ENCODE measurements at regions not wholly inside any gene's neighbourhood (a gene's known extent, or its start where the extent isn't known, plus 50 kb on each side); places are given as distances from the start of the nearest gene placed in this dataset.

DNA sequence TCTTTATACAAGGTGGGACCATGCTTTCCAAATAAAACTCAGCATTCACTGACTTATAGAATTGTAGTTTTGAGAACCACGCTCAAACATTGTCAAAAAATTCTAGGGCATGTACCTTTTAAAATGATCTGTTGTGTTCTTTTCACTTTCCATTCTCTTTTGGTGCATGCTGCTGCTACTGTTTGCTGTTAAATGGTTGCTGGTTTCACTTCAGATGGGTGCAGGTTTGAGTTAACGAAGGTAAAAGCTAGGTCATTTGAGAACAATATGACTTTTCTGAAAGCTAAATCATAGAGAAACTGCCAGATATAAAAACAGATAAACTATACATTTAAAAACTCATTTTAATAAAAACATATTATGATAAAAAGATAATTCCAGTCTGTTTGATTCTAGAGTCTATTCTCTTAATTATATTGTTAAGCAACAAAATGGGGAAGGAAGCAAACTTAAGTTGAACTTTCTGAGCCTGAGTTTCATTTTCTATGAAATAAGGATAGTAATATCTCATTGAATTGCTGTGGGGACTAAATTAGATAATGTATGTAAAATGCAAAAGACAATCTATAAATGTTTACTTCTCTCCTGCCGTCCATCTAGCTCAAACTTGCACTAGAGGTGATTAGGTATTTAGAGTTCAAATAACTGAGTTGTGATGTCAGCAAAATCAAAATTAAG, 82.4 kb downstream of the OXSM start:
- H3K36me3 Mint-ChIP-seq: no peaks in the 10 kb centered on the region
- no peak for DNase-seq
- H3K4me3 Mint-ChIP-seq: no peak overlapping the region
- no peaks in the 10 kb centered on the region for H3K9me3 Mint-ChIP-seq
- H3K4me1 Mint-ChIP-seq: no peaks in the 10 kb centered on the region
- peaks cover 0 to 2% (median 2%) of the 10 kb centered on the region in 3 donors for H3K27me3 Mint-ChIP-seq (ENCODE audit: low read depth in 3 of 3)
- H3K27ac Mint-ChIP-seq: no peak overlapping the region

DNA sequence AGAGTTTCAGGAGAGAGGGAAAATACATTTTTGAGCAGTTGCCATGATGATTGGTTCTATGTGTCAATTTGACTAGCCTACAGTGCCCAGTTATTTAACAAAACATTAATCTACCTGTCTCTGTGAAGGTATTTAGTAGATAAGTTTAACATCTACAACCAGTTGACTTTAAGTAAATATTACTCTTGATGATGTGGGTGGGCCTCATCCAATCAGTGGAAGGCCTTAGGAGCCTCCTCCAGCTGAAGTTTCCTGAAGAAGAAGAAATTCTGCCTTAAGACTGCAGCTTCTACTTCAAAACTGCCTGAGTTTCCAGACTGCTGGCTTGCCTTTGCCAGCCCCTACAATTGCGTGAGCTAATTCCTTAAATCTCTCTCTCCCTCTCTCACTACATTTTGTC, 93.6 kb downstream of the OXSM start:
- H3K9me3 Mint-ChIP-seq: peaks cover 0 to 4% (median 0%) of the 10 kb centered on the region in 6 donors
- H3K27me3 Mint-ChIP-seq (ENCODE audit: low read depth in 3 of 3): peaks cover 0 to 4% (median 1%) of the 10 kb centered on the region in 3 donors
- no peak overlapping the region for H3K27ac Mint-ChIP-seq
- H3K4me3 Mint-ChIP-seq: no peak overlapping the region
- peaks cover 0 to 4% (median 0%) of the 10 kb centered on the region in 3 donors for H3K36me3 Mint-ChIP-seq
- DNase-seq: no peak
- peaks cover 8 to 12% of the 10 kb centered on the region in 2 donors for H3K4me1 Mint-ChIP-seq

DNA sequence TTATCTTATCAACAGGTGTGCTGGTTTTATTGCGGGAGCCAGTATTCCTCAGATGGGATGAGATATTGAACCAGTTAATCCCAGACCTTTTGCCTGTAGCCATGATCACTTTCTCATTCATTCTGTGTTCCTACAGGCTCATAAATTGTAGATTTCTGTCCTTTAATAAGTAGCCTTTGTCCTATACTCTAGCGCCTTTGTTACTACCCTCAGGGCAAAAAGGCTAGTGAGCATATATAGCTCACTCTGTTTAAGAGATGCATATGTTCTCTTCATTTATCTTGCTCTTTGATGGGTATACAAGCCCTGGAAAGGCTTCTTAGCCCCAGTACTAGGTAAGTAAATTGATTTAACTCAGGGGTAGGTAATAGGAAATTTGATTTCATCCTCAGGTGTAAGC, 95.1 kb downstream of the OXSM start:
- Mint-ChIP-seq H3K4me1 (peaks cover 8 to 12% of the 10 kb centered on the region in 2 donors), H3K27ac (no peak overlapping the region), H3K36me3 (peaks cover 0 to 4% (median 0%) of the 10 kb centered on the region in 3 donors), H3K4me3 (no peak overlapping the region), H3K27me3 (ENCODE audit: low read depth in 3 of 3) (peaks cover 0 to 4% (median 1%) of the 10 kb centered on the region in 3 donors), H3K9me3 (peaks cover 0 to 4% (median 0%) of the 10 kb centered on the region in 6 donors)
- DNase-seq: no peak

DNA sequence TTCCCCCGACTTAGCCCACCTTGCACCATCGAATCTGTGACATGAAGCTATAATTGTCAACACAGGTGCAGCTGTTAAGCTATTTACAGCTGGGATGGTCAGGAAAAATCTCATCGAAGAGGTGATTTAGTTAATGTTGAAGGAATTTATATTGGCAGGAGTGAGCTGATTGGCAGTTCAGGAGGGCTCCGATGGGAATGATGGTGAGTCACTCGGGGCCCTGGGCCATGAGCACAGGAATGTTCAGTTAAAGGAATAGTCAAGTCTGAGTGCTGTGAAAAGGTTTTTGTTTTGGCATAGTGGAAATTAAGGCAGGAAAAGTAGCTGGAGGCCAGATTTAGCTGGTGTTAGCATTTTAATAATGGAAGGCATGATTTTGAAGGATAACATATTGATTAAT, 95.7 kb downstream of the OXSM start:
- peaks cover 0 to 4% (median 1%) of the 10 kb centered on the region in 3 donors for H3K27me3 Mint-ChIP-seq (ENCODE audit: low read depth in 3 of 3)
- peaks cover 0 to 4% (median 0%) of the 10 kb centered on the region in 3 donors for H3K36me3 Mint-ChIP-seq
- H3K4me3 Mint-ChIP-seq: peak overlapping the region in 1 of 5 donors; percentile 31
- DNase-seq: no peak
- H3K27ac Mint-ChIP-seq: no peak overlapping the region
- H3K9me3 Mint-ChIP-seq: peaks cover 0 to 4% (median 0%) of the 10 kb centered on the region in 6 donors
- peaks cover 8 to 12% of the 10 kb centered on the region in 2 donors for H3K4me1 Mint-ChIP-seq

DNA sequence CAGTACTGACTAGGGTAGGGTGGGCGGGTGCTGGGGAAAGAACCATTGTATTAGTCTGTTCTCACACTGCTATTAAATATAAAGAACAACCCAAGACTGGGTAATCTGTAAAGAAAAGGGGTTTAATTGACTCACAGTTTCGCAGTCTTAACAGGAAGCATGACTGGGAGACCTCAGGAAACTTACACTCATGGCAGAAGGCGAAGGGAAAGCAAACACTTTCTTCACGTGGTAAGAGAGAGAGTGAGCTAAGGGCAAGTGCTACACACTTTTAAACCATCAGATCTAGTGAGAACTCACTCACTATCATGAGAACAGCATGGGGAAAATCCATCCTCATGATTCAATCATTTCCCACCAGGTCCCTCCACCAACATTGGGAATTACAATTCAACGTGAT, 98.0 kb downstream of the OXSM start:
- Mint-ChIP-seq H3K36me3 (peaks cover 0 to 4% (median 0%) of the 10 kb centered on the region in 3 donors), H3K4me1 (peaks cover 8 to 12% of the 10 kb centered on the region in 2 donors), H3K27me3 (ENCODE audit: low read depth in 3 of 3) (peaks cover 0 to 7% (median 1%) of the 10 kb centered on the region in 3 donors), H3K9me3 (no peaks in the 10 kb centered on the region), H3K27ac (peak overlapping the region in 1 of 6 donors; percentile 15), H3K4me3 (no peak overlapping the region)
- DNase-seq: no peak

DNA sequence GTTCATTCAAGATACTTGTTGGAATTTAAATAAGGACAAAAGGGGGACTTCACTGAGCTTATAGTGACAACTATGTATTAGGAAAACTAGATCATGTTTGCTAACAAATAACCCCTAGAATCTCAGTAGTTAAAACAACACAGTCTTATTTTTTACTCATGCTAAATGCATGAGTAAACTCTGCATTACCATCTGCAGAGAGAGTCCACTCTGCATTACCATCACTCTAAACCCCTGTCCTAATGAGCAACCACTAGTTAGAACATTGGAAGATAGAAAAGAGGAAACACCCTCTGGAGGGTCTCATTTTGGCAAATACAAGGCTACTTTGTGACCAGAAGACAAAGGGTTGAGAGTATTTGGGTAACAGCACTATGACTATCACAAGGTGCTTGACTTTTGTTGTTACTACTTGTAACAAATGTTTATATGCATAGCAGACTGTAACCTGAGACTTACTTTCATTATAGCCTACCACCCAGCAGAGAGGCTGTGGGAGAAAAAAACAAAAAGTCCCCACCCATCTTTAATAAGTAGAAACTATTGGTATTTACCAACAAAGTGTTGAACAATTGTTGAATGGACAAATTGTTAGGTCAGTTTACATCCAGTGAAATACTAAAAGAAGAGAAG, 99.1 kb downstream of the OXSM start:
- H3K9me3 Mint-ChIP-seq: no peaks in the 10 kb centered on the region
- no peak for DNase-seq
- H3K4me3 Mint-ChIP-seq: no peak overlapping the region
- no peak overlapping the region for H3K27ac Mint-ChIP-seq
- H3K36me3 Mint-ChIP-seq: no peaks in the 10 kb centered on the region
- peaks cover 8 to 12% of the 10 kb centered on the region in 2 donors for H3K4me1 Mint-ChIP-seq
- peaks cover 0 to 7% (median 0%) of the 10 kb centered on the region in 3 donors for H3K27me3 Mint-ChIP-seq (ENCODE audit: low read depth in 3 of 3)

DNA sequence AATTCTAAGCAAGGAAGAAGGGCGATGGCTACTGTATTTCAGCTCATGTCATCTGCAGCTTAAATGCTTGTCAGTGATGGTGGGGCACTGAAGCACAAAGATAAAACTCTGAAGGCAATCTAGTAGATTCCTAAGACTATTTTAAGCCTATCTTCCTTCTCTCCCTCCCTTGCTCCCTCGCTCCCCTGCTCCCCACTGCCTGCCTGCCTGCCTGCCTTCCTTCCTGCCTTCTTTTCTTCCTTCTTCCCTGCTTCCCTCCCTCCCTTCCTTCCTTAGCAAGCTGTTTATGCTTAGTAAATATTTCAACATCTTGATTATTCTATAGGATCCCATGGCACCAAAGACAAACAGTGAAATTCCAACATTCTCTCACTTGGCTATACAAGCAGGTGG, 99.6 kb downstream of the OXSM start:
- DNase-seq: no peak
- no peak overlapping the region for H3K4me3 Mint-ChIP-seq
- H3K27ac Mint-ChIP-seq: no peak overlapping the region
- peaks cover 0 to 7% (median 0%) of the 10 kb centered on the region in 3 donors for H3K27me3 Mint-ChIP-seq (ENCODE audit: low read depth in 3 of 3)
- no peaks in the 10 kb centered on the region for H3K36me3 Mint-ChIP-seq
- H3K4me1 Mint-ChIP-seq: peaks cover 8 to 12% of the 10 kb centered on the region in 2 donors
- no peaks in the 10 kb centered on the region for H3K9me3 Mint-ChIP-seq

DNA sequence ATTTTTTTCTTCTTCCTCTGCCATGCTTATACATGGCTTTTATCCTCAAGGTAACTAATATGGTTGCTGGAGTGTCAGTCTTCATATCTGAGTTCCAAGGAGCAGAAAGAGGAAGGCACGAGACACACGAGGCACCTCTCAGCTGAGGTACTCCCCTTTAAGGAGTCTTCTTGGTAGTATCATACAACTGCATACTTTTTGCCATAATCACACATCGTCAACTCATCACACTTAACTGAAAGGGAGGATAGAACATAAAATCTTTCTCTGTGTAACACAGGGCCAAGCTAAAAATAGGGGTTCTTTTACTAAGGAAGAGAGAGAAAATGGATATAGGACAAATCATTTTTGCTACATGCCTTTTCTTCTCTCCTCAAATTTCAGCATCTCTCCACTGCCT, 104.2 kb downstream of the OXSM start:
- DNase-seq: no peak
- no peaks in the 10 kb centered on the region for H3K4me1 Mint-ChIP-seq
- peaks cover 0 to 3% (median 3%) of the 10 kb centered on the region in 3 donors for H3K27me3 Mint-ChIP-seq (ENCODE audit: low read depth in 3 of 3)
- no peak overlapping the region for H3K4me3 Mint-ChIP-seq
- H3K36me3 Mint-ChIP-seq: no peaks in the 10 kb centered on the region
- H3K27ac Mint-ChIP-seq: no peak overlapping the region
- H3K9me3 Mint-ChIP-seq: no peaks in the 10 kb centered on the region

DNA sequence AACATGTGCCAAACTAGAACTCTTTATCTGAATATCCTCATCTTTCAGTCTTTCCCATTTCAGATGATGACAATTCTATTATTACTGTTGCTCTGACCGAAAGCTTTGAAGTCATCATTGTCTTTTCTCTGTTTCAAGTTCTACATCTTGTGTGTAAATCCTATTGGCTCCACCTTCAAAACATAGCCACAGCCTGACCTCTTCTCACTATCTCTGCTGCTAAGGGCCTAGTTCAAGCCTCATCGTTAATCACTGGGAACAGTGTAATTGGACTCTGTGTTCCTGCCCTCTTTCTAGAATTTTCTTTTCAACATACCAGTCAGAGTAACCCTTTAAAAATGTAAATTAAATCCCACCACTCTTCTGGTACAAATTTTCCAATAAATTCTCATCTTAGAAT, 105.1 kb downstream of the OXSM start:
- no peaks in the 10 kb centered on the region for H3K9me3 Mint-ChIP-seq
- no peak overlapping the region for H3K27ac Mint-ChIP-seq
- H3K4me1 Mint-ChIP-seq: no peaks in the 10 kb centered on the region
- peaks cover 2 to 3% (median 3%) of the 10 kb centered on the region in 3 donors for H3K27me3 Mint-ChIP-seq (ENCODE audit: low read depth in 3 of 3)
- DNase-seq: no peak
- H3K4me3 Mint-ChIP-seq: no peak overlapping the region
- no peaks in the 10 kb centered on the region for H3K36me3 Mint-ChIP-seq

DNA sequence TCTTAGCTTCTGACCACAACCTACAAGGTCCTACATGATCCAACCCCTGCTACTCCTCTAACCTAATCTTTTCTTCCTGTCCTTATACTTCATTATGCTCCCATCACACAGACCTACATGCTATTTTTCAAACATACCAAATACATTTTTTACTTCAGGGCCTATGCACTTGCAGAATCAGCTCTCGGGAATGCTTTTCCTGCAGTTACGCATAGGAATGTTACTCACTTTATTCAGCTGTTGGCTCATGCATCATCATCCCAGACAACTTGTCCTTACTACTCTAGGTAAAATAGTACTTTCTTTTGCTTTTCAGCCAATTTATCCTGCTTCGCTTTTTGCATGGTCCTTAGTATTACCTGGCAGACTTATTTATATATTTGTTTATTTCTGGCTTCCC, 105.6 kb downstream of the OXSM start:
- no peak overlapping the region for H3K4me3 Mint-ChIP-seq
- H3K4me1 Mint-ChIP-seq: no peaks in the 10 kb centered on the region
- no peak for DNase-seq
- no peaks in the 10 kb centered on the region for H3K36me3 Mint-ChIP-seq
- no peaks in the 10 kb centered on the region for H3K9me3 Mint-ChIP-seq
- peaks cover 2 to 3% (median 3%) of the 10 kb centered on the region in 3 donors for H3K27me3 Mint-ChIP-seq (ENCODE audit: low read depth in 3 of 3)
- H3K27ac Mint-ChIP-seq: no peak overlapping the region

DNA sequence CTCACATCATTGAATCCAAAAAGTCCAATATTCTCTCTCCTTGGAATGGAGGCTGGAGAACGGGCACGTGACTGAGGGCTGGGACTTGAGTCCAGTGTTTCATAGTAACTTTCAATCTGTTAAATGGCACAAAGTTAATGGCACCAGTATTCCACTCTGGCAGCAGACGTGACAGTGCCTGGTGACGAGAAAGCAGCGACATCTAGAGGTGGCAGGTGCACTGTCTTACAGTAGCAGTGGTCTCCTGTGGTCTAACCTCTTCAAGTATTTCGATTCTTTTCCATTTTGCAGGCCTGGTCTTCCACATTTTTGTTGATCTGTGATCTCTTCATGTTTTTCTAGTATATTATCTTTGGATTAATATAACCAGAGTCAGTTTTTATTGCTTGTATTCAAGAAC, 107.1 kb downstream of the OXSM start:
- no peaks in the 10 kb centered on the region for H3K36me3 Mint-ChIP-seq
- H3K27ac Mint-ChIP-seq: no peak overlapping the region
- DNase-seq: no peak
- peaks cover 0 to 3% (median 2%) of the 10 kb centered on the region in 3 donors for H3K27me3 Mint-ChIP-seq (ENCODE audit: low read depth in 3 of 3)
- H3K4me3 Mint-ChIP-seq: no peak overlapping the region
- H3K4me1 Mint-ChIP-seq: peaks cover 4 to 5% of the 10 kb centered on the region in 2 donors
- H3K9me3 Mint-ChIP-seq: no peaks in the 10 kb centered on the region

DNA sequence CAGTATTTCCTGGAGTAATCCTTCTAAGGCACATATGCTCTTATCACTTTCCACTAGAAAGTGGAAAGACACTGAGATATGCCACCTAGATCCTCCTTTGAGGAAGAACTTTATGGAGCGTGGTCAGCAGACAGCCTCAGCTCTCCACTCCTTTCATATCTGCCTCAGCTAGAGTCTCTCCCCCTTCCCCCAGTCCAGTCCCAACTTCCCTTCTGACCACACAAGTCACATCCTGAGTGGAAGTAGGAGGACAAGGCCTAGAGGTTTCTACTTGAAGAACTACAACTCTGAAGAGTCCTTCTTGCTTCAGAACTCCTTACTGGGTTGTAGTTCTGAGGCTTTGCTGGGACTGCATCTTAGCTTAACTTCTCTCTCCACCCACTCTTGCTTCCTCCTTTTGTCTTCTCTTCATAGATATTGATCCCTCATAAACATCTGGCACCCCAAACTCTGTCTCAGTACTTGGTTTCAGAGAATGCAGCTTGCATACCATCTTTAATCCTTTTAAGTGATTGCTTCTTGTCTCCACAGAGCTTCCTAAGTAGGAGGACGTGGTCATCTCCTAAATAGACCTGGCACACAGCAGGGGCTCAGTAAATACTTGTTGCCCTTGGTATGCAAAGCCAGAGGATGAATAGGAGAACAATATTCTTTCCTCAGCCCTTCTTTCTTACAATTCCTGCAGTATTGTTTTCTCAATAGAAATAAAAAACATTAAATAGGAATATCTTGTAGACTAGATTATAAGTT, 109.6 kb downstream of the OXSM start:
- H3K36me3 Mint-ChIP-seq: no peaks in the 10 kb centered on the region
- no peak overlapping the region for H3K27ac Mint-ChIP-seq
- no peak overlapping the region for H3K4me3 Mint-ChIP-seq
- no peak for DNase-seq
- peaks cover 0 to 4% (median 3%) of the 10 kb centered on the region in 3 donors for H3K27me3 Mint-ChIP-seq (ENCODE audit: low read depth in 3 of 3)
- H3K4me1 Mint-ChIP-seq: peaks cover 6 to 9% of the 10 kb centered on the region in 2 donors
- no peaks in the 10 kb centered on the region for H3K9me3 Mint-ChIP-seq

DNA sequence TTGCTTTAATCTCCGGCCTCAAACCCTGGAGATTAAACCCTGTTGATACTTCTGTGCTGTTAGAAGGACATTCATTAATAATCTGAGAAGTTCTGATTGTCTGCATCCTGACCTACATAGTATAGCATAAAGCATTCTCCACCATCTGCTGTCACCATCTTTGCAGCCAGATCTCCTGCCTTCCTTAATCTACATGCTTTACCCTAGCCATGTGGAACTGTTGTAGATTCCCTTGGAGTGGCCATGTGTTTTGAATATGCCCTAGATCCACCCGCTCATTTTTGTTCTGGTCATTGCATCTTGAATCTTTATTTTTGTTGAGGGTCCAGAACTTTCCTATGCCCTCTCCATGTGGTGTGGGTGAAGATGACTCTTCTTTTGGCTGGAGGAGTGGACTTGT, 110.3 kb downstream of the OXSM start:
- peaks cover 0 to 3% (median 0%) of the 10 kb centered on the region in 3 donors for H3K36me3 Mint-ChIP-seq
- peaks cover 0 to 4% (median 3%) of the 10 kb centered on the region in 3 donors for H3K27me3 Mint-ChIP-seq (ENCODE audit: low read depth in 3 of 3)
- no peak overlapping the region for H3K4me3 Mint-ChIP-seq
- no peak overlapping the region for H3K27ac Mint-ChIP-seq
- no peak for DNase-seq
- no peaks in the 10 kb centered on the region for H3K9me3 Mint-ChIP-seq
- H3K4me1 Mint-ChIP-seq: peaks cover 6 to 9% of the 10 kb centered on the region in 2 donors

DNA sequence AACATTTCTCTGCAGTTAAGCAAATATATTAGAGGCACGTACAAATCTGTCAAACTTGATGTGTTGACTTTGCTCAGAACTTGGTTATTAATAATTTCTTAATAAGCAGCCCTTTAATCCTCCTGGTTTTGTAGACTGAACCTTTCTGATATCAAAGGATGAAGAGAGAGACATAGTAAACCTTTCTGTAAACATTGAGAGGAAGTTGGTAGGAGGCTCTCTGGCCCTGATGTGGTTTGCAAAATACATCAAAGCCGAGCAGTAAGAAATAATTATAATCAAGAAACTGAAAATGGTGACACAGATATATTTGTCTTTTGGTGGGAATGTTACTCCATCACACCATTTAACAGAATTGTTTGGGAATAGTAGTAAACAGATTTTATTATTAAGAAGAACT, 111.9 kb downstream of the OXSM start:
- Mint-ChIP-seq H3K4me3 (no peak overlapping the region), H3K9me3 (no peaks in the 10 kb centered on the region), H3K27ac (no peak overlapping the region), H3K36me3 (peaks cover 0 to 3% (median 0%) of the 10 kb centered on the region in 3 donors), H3K27me3 (ENCODE audit: low read depth in 3 of 3) (peaks cover 0 to 5% (median 1%) of the 10 kb centered on the region in 3 donors), H3K4me1 (peaks cover 6 to 9% of the 10 kb centered on the region in 2 donors)
- DNase-seq: no peak
